ENCODE measurements at regions not wholly inside any gene's neighbourhood (a gene's known extent, or its start where the extent isn't known, plus 50 kb on each side); places are given as distances from the start of the nearest gene placed in this dataset.

DNA sequence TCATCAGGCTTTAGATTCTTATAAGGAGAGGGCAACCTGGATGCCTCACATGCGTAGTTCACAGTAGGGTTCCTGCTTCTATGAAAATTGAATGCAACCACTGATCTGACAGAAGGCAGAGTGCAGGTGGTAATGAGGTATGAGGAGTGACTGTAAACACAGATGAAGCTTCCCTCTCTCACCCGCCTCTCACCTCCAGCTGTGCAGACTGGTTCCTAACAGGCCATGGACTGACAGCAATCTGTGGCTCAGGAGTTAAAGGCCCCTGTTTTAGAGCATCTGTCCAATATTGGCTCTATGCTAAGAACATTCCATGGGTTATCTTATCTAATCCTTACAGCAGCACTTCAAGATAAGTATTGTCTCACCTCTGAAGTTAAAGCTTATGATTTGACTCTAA is 213.5 kb upstream of the NRP1 start:
- DNase-seq (ENCODE audit: low spot score in 2 of 2) (no peak), ATAC-seq (ENCODE audit: low read depth) (no peak)
- Mint-ChIP-seq H3K27me3 (no peaks in the 10 kb centered on the region), H3K27ac (no peak overlapping the region), H3K4me3 (no peak overlapping the region), H3K36me3 (no peaks in the 10 kb centered on the region), H3K4me1 (no peaks in the 10 kb centered on the region), H3K9me3 (peaks cover 8% of the 10 kb centered on the region)

DNA sequence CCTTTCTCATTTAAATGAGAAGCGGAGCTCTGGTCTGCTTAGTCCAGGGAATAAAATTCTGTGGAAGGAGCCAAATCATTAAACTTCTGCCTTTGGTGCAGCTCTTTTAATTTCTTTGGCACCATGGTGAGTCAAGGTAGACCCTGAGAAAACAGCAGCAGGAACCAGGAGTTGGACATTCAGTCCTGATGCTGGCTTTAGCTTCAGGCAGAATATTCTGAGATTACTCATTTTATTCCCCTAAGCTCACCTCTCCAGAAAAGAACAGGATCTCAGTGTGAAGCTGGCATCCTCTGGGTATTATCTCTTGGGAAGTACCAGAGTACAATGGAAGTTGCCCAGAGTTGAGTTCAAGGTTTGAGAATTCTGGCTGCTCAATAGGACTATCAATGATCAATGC is 211.6 kb upstream of the NRP1 start:
- no peak for ATAC-seq (ENCODE audit: low read depth)
- no peaks in the 10 kb centered on the region for H3K36me3 Mint-ChIP-seq
- peaks cover 10% of the 10 kb centered on the region for H3K9me3 Mint-ChIP-seq
- no peaks in the 10 kb centered on the region for H3K4me1 Mint-ChIP-seq
- H3K27ac Mint-ChIP-seq: no peak overlapping the region
- H3K4me3 Mint-ChIP-seq: no peak overlapping the region
- no peaks in the 10 kb centered on the region for H3K27me3 Mint-ChIP-seq
- DNase-seq (ENCODE audit: low spot score in 2 of 2): no peak

DNA sequence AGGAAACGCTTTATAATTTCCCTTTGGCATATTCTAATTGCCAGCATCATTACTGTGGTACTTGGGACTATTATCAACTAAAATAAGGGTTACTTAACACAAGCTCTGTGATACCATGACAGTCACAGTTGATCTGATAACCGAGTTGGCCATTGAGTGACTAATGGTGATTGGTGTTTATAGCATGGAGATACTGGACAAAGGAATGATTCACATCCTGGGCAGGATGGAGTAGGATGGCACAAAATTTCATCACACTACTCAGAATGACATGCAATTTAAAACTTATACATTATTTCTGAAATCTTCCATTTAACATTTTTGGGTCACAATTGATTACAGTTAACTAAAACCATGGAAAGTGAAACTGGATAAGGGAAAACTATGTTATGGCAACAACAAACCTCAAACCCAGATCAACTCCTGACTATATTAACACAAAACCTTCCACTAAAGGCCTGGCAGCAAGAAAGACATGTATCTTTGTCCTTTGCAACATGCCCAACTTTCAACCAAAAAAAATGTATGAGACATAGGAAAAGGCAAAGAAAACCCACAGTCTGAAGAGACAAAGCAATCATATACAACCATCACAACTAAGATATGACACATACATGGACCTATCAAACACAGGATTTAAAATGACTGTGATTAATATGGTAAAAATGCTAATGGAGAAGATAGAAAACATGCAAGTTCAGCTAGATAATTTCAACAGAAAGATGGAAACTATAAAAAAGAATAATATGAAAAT is 208.5 kb upstream of the NRP1 start:
- Mint-ChIP-seq H3K9me3 (peaks cover 10% of the 10 kb centered on the region), H3K4me3 (no peak overlapping the region), H3K36me3 (no peaks in the 10 kb centered on the region), H3K4me1 (no peaks in the 10 kb centered on the region), H3K27me3 (peaks cover 3% of the 10 kb centered on the region), H3K27ac (no peak overlapping the region)
- ATAC-seq (ENCODE audit: low read depth): no peak
- DNase-seq (ENCODE audit: low spot score in 2 of 2): no peak

DNA sequence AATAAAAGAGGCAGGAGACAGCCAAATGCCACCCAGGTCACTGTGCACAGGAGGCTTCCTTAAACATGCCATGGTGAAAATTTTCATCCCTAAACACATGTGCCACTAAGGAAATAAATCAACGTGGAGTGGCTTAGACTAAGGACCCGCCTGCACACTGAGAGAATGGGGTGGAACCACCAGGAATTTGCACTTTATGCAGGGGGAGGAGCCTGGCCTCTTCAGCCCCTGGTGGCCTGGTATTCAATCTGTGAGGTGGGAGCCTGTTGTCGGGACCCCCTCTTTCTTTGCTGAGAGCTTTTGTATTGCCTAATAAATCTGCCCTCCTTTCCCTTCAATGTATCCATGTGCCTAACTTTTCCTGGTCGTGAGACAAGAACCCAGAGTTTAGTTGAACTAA is 204.6 kb upstream of the NRP1 start:
- ATAC-seq (ENCODE audit: low read depth) (no peak), DNase-seq (ENCODE audit: low spot score in 2 of 2) (no peak)
- H3K4me3 Mint-ChIP-seq: no peak overlapping the region
- H3K27me3 Mint-ChIP-seq: peaks cover 3% of the 10 kb centered on the region
- H3K36me3 Mint-ChIP-seq: no peaks in the 10 kb centered on the region
- H3K9me3 Mint-ChIP-seq: peaks cover 10% of the 10 kb centered on the region
- H3K27ac Mint-ChIP-seq: no peak overlapping the region
- H3K4me1 Mint-ChIP-seq: no peaks in the 10 kb centered on the region

DNA sequence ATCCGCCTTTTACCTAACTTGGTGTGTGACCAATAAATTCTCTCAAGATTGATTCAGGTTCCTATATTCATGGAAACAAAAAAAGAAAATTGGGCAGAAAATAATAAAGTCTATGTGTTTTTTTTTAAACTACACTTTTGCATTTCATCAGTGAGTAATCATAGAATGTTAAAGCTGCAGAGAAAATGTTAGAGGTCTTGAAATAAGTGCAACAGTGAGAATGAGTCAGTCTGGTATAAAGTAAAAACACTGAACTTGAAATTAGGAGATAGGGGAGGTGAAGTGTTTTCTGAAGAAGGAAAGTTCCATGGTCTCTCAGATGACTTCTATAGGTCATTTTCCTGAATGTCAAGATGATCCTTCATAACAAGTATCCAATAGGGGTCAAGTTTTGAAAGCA is 202.6 kb upstream of the NRP1 start:
- H3K27ac Mint-ChIP-seq: no peak overlapping the region
- no peaks in the 10 kb centered on the region for H3K4me1 Mint-ChIP-seq
- H3K36me3 Mint-ChIP-seq: no peaks in the 10 kb centered on the region
- peaks cover 3% of the 10 kb centered on the region for H3K27me3 Mint-ChIP-seq
- no peak overlapping the region for H3K4me3 Mint-ChIP-seq
- ATAC-seq (ENCODE audit: low read depth) (no peak), DNase-seq (ENCODE audit: low spot score in 2 of 2) (no peak)
- peaks cover 1% of the 10 kb centered on the region for H3K9me3 Mint-ChIP-seq

- no peaks in the 10 kb centered on the region for H3K4me1 Mint-ChIP-seq
Measured at GRCh38 chr10:33536508-33536907, 202.0 kb upstream of the NRP1 start.

DNA sequence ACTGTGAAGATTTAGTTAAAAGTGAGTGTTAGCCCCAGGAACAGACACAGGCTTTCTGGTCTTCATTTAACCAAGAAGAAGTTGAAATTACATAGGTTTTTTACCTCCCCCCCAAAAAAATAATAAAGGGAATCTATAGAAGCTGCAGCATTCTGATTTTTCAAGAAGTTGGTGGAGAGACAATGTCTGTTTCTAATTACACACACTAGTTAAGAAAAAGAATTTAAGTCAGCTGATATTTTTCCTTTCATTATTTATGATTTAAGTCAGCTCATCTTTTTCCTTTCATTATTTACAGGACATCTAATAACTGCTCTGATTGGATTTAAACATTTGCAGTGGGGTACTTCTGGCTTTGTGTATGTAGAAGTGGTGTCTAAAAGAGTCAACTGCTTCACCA is 201.4 kb upstream of the NRP1 start:
- peaks cover 3% of the 10 kb centered on the region for H3K27me3 Mint-ChIP-seq
- no peak overlapping the region for H3K4me3 Mint-ChIP-seq
- no peak for DNase-seq (ENCODE audit: low spot score in 2 of 2)
- H3K4me1 Mint-ChIP-seq: no peaks in the 10 kb centered on the region
- H3K27ac Mint-ChIP-seq: no peak overlapping the region
- no peaks in the 10 kb centered on the region for H3K36me3 Mint-ChIP-seq
- H3K9me3 Mint-ChIP-seq: no peaks in the 10 kb centered on the region
- ATAC-seq (ENCODE audit: low read depth): no peak

More at GRCh38 chr10:33536508-33536907, 202.0 kb upstream of the NRP1 start:
- H3K36me3 Mint-ChIP-seq: no peaks in the 10 kb centered on the region
- H3K9me3 Mint-ChIP-seq: no peaks in the 10 kb centered on the region
- H3K27ac Mint-ChIP-seq: no peak overlapping the region
- DNase-seq (ENCODE audit: low spot score in 2 of 2): no peak
- peaks cover 3% of the 10 kb centered on the region for H3K27me3 Mint-ChIP-seq
- no peak overlapping the region for H3K4me3 Mint-ChIP-seq
- no peak for ATAC-seq (ENCODE audit: low read depth)

- DNase-seq (ENCODE audit: low spot score in 2 of 2) (no peak), ATAC-seq (ENCODE audit: low read depth) (no peak)
- no peak overlapping the region for H3K27ac Mint-ChIP-seq
- no peak overlapping the region for H3K4me3 Mint-ChIP-seq
- H3K4me1 Mint-ChIP-seq: no peaks in the 10 kb centered on the region
- peaks cover 3% of the 10 kb centered on the region for H3K9me3 Mint-ChIP-seq
- peaks cover 3% of the 10 kb centered on the region for H3K27me3 Mint-ChIP-seq
- no peaks in the 10 kb centered on the region for H3K36me3 Mint-ChIP-seq
Measured at GRCh38 chr10:33534416-33534815, 199.9 kb upstream of the NRP1 start.

GRCh38 chr10:33533612-33534011 is 199.1 kb upstream of the NRP1 start:
- H3K9me3 Mint-ChIP-seq: peaks cover 3% of the 10 kb centered on the region
- H3K27me3 Mint-ChIP-seq: peaks cover 3% of the 10 kb centered on the region
- no peak overlapping the region for H3K4me3 Mint-ChIP-seq
- no peaks in the 10 kb centered on the region for H3K4me1 Mint-ChIP-seq
- ATAC-seq (ENCODE audit: low read depth) (no peak), DNase-seq (ENCODE audit: low spot score in 2 of 2) (no peak)
- H3K36me3 Mint-ChIP-seq: no peaks in the 10 kb centered on the region
- H3K27ac Mint-ChIP-seq: no peak overlapping the region

- Mint-ChIP-seq H3K9me3 (peaks cover 3% of the 10 kb centered on the region), H3K4me1 (no peaks in the 10 kb centered on the region), H3K36me3 (no peaks in the 10 kb centered on the region), H3K4me3 (no peak overlapping the region), H3K27ac (no peak overlapping the region), H3K27me3 (no peaks in the 10 kb centered on the region)
- DNase-seq (ENCODE audit: low spot score in 2 of 2) (no peak), ATAC-seq (ENCODE audit: low read depth) (no peak)
Measured at GRCh38 chr10:33532901-33533300, 198.4 kb upstream of the NRP1 start.

GRCh38 chr10:33529234-33529633 is 194.8 kb upstream of the NRP1 start:
- no peaks in the 10 kb centered on the region for H3K36me3 Mint-ChIP-seq
- no peak overlapping the region for H3K27ac Mint-ChIP-seq
- ATAC-seq (ENCODE audit: low read depth) (no peak), DNase-seq (ENCODE audit: low spot score in 2 of 2) (no peak)
- no peaks in the 10 kb centered on the region for H3K4me1 Mint-ChIP-seq
- peaks cover 5% of the 10 kb centered on the region for H3K9me3 Mint-ChIP-seq
- H3K4me3 Mint-ChIP-seq: no peak overlapping the region
- no peaks in the 10 kb centered on the region for H3K27me3 Mint-ChIP-seq

DNA sequence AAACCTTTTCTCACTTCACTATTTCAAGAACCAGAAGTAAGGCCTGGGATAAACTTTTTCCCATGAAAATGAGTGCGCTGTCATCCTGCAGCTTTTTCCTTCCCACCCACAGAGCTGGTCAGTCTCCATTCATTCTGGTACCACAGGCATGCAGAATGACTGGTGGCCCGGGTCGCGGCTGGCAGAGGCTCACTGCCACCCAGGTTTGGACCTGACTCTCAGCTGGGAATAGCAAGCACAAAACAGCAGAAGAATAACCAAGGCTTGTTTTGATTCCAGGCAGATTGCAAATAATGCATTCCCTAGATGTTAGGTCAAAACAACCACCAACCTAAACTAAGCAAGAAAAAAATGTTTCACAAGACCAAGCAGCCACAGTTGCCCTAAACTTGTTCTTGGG is 190.5 kb upstream of the NRP1 start:
- H3K27me3 Mint-ChIP-seq: peaks cover 4% of the 10 kb centered on the region
- H3K27ac Mint-ChIP-seq: no peak overlapping the region
- DNase-seq (ENCODE audit: low spot score in 2 of 2) (no peak), ATAC-seq (ENCODE audit: low read depth) (no peak)
- no peak overlapping the region for H3K4me3 Mint-ChIP-seq
- H3K9me3 Mint-ChIP-seq: peaks cover 8% of the 10 kb centered on the region
- H3K36me3 Mint-ChIP-seq: peaks cover 2% of the 10 kb centered on the region
- no peaks in the 10 kb centered on the region for H3K4me1 Mint-ChIP-seq

DNA sequence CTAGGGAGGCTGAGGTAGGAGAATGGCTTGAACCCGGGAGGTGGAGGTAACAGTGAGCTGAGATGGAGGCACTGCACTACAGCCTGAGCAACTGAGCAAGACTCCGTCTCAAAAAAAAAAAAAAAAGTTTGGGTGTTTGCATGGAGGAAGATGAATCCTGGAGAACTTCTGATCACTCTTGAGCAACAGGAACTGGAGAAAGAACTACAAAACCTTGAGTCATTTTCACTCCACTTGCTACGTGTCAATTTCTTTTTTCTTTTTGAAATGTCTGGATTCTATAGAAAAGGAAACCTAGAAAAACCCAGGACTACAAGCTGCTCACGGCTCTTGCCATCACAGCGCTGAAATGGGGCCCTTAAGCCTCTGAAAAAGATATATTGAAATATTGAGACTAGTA is 189.6 kb upstream of the NRP1 start:
- ATAC-seq (ENCODE audit: low read depth) (no peak), DNase-seq (ENCODE audit: low spot score in 2 of 2) (no peak)
- Mint-ChIP-seq H3K4me3 (no peak overlapping the region), H3K36me3 (peaks cover 2% of the 10 kb centered on the region), H3K27me3 (peaks cover 4% of the 10 kb centered on the region), H3K4me1 (no peaks in the 10 kb centered on the region), H3K27ac (no peak overlapping the region), H3K9me3 (peaks cover 6% of the 10 kb centered on the region)

DNA sequence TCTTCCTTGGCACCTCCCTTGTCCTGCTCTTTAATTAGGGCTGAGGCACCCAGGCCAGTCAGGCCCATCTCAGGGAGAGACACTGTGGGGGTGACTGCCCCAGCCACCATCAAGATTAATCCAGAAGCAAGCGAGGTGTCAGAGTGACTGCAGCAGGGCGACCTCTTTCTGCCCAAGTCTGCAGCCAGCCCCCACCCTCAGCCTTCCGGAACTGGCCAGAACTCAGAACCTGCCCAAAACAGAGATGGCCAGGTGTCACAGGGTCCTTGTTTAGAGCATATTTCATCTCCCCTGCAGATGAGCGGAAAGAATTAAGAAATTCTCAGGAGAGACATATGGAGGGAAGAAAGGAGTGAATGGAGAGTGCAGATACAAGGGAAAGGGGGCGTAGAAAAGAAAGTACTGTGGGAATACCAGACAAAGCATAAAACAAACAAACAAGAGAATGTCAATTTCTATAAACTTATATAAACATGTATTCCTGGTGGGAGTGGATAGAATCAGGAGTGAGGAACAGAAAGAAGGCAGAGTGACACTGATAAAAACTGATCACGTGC is 188.8 kb upstream of the NRP1 start:
- peaks cover 2% of the 10 kb centered on the region for H3K36me3 Mint-ChIP-seq
- H3K4me3 Mint-ChIP-seq: no peak overlapping the region
- no peaks in the 10 kb centered on the region for H3K4me1 Mint-ChIP-seq
- H3K27me3 Mint-ChIP-seq: peaks cover 4% of the 10 kb centered on the region
- H3K9me3 Mint-ChIP-seq: peaks cover 6% of the 10 kb centered on the region
- no peak for DNase-seq (ENCODE audit: low spot score in 2 of 2)
- H3K27ac Mint-ChIP-seq: no peak overlapping the region
- ATAC-seq (ENCODE audit: low read depth): no peak

DNA sequence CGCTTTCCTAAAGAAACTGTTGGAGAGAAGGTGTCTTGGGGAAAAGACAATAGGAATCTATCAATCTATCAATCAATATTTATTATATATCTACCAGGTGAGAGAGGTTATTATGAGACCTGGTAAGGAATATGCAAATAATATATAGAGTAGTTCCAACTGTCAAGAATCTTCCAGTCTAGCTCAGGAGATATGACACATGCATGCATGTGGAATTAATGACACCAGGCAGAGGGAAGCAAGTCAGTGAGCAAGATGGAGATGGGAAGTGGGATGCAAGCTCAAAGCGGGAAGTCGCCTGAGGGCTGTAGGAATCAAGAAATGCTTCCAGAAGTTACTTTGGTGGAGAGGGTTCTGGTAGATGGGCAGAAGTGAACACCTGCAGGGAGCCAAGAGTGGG is 187.4 kb upstream of the NRP1 start:
- Mint-ChIP-seq H3K9me3 (peaks cover 4% of the 10 kb centered on the region), H3K36me3 (peaks cover 2% of the 10 kb centered on the region), H3K4me3 (no peak overlapping the region), H3K4me1 (no peaks in the 10 kb centered on the region), H3K27me3 (peaks cover 4% of the 10 kb centered on the region), H3K27ac (no peak overlapping the region)
- no peak for DNase-seq (ENCODE audit: low spot score in 2 of 2)
- no peak for ATAC-seq (ENCODE audit: low read depth)
